H1 (cell line): ENCODE measurements at regions not wholly inside any gene's neighbourhood (a gene's known extent, or its start where the extent isn't known, plus 50 kb on each side); places are given as distances from the start of the nearest gene placed in this dataset.
"Not testable (repeated sequence)": the region's sequence is repeated elsewhere in the genome, so short reads cannot be mapped to it uniquely, and the experiment has no call there.

Source experiments
- CTCF ChIA-PET: fragments of 300-600 bp; sonication (Branson Sonifier 250); formaldehyde crosslinking; loops from one replicate; lab custom pipeline; 2021; ENCODE audit not compliant: partially characterized antibody; lab: Charles Lee
- POLR2A ChIA-PET: fragments of 300-600 bp; sonication (Branson Sonifier 250); formaldehyde crosslinking; loops from one replicate; lab custom pipeline; 2021; ENCODE audit warnings: inconsistent platforms; ENCODE audit not compliant: partially characterized antibody; lab: Charles Lee
- DNase-seq, 2 experiments: peaks; one replicate each; pipeline versions ENCODE4 v3.0.0 to v3.0.0-alpha.2; 2010 to 2022; ENCODE audit warnings: low spot score in 2 of 2, low read depth in 1 of 2, mixed read lengths in 1 of 2
- FAIRE-seq: peaks from 2 replicates; lab custom pipeline; 2011; peaks lifted over from hg19 to GRCh38; lab: Jason Lieb, UNC
- H2AFZ ChIP-seq: 2 replicates; pipeline ENCODE4 v1.8.1; 2012; ENCODE audit warnings: low read length, inconsistent platforms
- H2AK5ac ChIP-seq: 2 replicates; pipeline ENCODE4 v1.6.1; 2013; ENCODE audit warnings: low read depth, low read length
- H2BK120ac ChIP-seq: replicated peaks from 2 replicates; pipeline ENCODE3; 2013; ENCODE audit warnings: low read depth, low read length, inconsistent platforms
- H2BK12ac ChIP-seq: 2 replicates; pipeline ENCODE4 v1.6.1; 2013; ENCODE audit warnings: low read depth, low read length
- H2BK15ac ChIP-seq: 2 replicates; pipeline ENCODE4 v1.6.1; 2013; ENCODE audit warnings: low read length
- H2BK20ac ChIP-seq: 2 replicates; pipeline ENCODE4 v1.6.1; 2013; ENCODE audit warnings: low read length
- H2BK5ac ChIP-seq: 2 replicates; pipeline ENCODE4 v1.6.1; 2013; ENCODE audit warnings: low read depth, low read length
- H3K14ac ChIP-seq: 2 replicates; pipeline ENCODE4 v1.6.1; 2013; ENCODE audit warnings: inconsistent platforms; ENCODE audit not compliant: insufficient read length
- H3K18ac ChIP-seq: 2 replicates; pipeline ENCODE4 v1.6.1; 2013; ENCODE audit warnings: low read length; ENCODE audit errors: extremely low read depth
- H3K23ac ChIP-seq: 2 replicates; pipeline ENCODE4 v1.6.1; 2013; ENCODE audit warnings: inconsistent platforms; ENCODE audit not compliant: insufficient read length
- H3K23me2 ChIP-seq: 2 replicates; pipeline ENCODE4 v1.6.1; 2013; ENCODE audit warnings: low read depth, low read length
- H3K27ac ChIP-seq: 2 replicates; pipeline ENCODE4 v1.6.1; 2011; ENCODE audit warnings: low read depth, low read length, inconsistent platforms
- H3K27me3 ChIP-seq, 4 experiments: replicated peaks in 1 of 4; 1 replicate in 1 of 4; 2 replicates in 3 of 4; pipeline versions ENCODE4 v1.6.1 to v1.8.1; 2011 to 2013; ENCODE audit warnings: low read length in 3 of 4, mild to moderate bottlenecking in 3 of 4, inconsistent platforms in 2 of 4, mixed read lengths in 2 of 4, moderate library complexity in 1 of 4; ENCODE audit not compliant: control insufficient read depth in 3 of 4, insufficient read depth in 3 of 4; ENCODE audit errors: extremely low read depth in 1 of 4
- H3K36me3 ChIP-seq, 4 experiments: 2 replicates each; pipeline versions ENCODE4 v1.6.1 to v1.8.1; 2011 to 2013; ENCODE audit warnings: mild to moderate bottlenecking in 4 of 4, low read length in 3 of 4, moderate library complexity in 2 of 4, control low read depth in 1 of 4, inconsistent platforms in 1 of 4; ENCODE audit not compliant: insufficient read depth in 4 of 4, control insufficient read depth in 2 of 4
- H3K4ac ChIP-seq: replicated peaks from 2 replicates; pipeline ENCODE3; 2013; ENCODE audit warnings: low read length, low read depth, mixed read lengths, inconsistent platforms; ENCODE audit not compliant: insufficient read length
- H3K4me1 ChIP-seq, 4 experiments: replicated peaks in 1 of 4; 1 replicate in 1 of 4; 2 replicates in 3 of 4; pipeline versions ENCODE4 v1.6.1 to v1.8.1; 2011 to 2013; ENCODE audit warnings: low read length in 3 of 4, inconsistent platforms in 2 of 4, mixed read lengths in 1 of 4; ENCODE audit not compliant: insufficient read depth in 4 of 4, control insufficient read depth in 3 of 4
- H3K4me2 ChIP-seq, 2 experiments: 2 replicates each; pipeline versions ENCODE4 v1.6.1 to v1.8.1; 2011 to 2013; ENCODE audit warnings: low read depth in 2 of 2, low read length in 2 of 2, control low read depth in 1 of 2, inconsistent platforms in 1 of 2, mild to moderate bottlenecking in 1 of 2; ENCODE audit not compliant: insufficient read depth in 1 of 2
- H3K4me3 ChIP-seq, 4 experiments: fragments of 200-600, 300-600 bp in 1 of 4; sonication (generic), shearing (Covaris generic), sonication (Bioruptor Twin) in 1 of 4; 2 replicates each; pipeline versions ENCODE4 v1.5.1 to v1.8.1; 2011 to 2016; ENCODE audit warnings: low read length in 4 of 4, low read depth in 3 of 4, control low read depth in 2 of 4, inconsistent platforms in 2 of 4, mild to moderate bottlenecking in 2 of 4, mixed read lengths in 1 of 4, moderate library complexity in 1 of 4; ENCODE audit not compliant: insufficient read depth in 2 of 4; ENCODE audit errors: extremely low read depth in 1 of 4
- H3K56ac ChIP-seq: replicated peaks from 2 replicates; pipeline ENCODE3; 2013; ENCODE audit warnings: low read depth, mild to moderate bottlenecking, mixed read lengths, low read length, inconsistent platforms; ENCODE audit not compliant: insufficient read length
- H3K79me1 ChIP-seq: 2 replicates; pipeline ENCODE4 v1.6.1; 2013; ENCODE audit warnings: low read depth, low read length, control low read depth
- H3K79me2 ChIP-seq, 2 experiments: 2 replicates each; pipeline versions ENCODE4 v1.6.1 to v1.8.1; 2012 to 2013; ENCODE audit warnings: low read length in 2 of 2, mild to moderate bottlenecking in 2 of 2, inconsistent platforms in 1 of 2; ENCODE audit not compliant: insufficient read depth in 2 of 2, control insufficient read depth in 1 of 2
- H3K9ac ChIP-seq, 4 experiments: replicated peaks in 1 of 4; 1 replicate in 1 of 4; 2 replicates in 3 of 4; pipeline versions ENCODE4 v1.6.1 to v1.8.1; 2011 to 2013; ENCODE audit warnings: low read depth in 3 of 4, low read length in 3 of 4, control low read depth in 2 of 4, mild to moderate bottlenecking in 2 of 4, moderate library complexity in 2 of 4, inconsistent platforms in 1 of 4; ENCODE audit errors: extremely low read depth in 1 of 4
- H3K9me3 ChIP-seq, 2 experiments: 2 replicates each; pipeline versions ENCODE4 v1.6.1 to v1.8.1; 2012 to 2013; ENCODE audit warnings: mild to moderate bottlenecking in 2 of 2, moderate library complexity in 2 of 2, control low read depth in 1 of 2, inconsistent platforms in 1 of 2, low read depth in 1 of 2, low read length in 1 of 2, mixed read lengths in 1 of 2; ENCODE audit not compliant: insufficient read depth in 2 of 2
- H4K20me1 ChIP-seq, 2 experiments: replicated peaks in 1 of 2; 2 replicates each; pipeline versions ENCODE3 to v1.8.1; 2011 to 2013; ENCODE audit warnings: inconsistent platforms in 2 of 2, low read length in 2 of 2, mild to moderate bottlenecking in 1 of 2; ENCODE audit not compliant: insufficient read depth in 2 of 2, control insufficient read depth in 1 of 2
- H4K5ac ChIP-seq: 2 replicates; pipeline ENCODE4 v1.6.1; 2013; ENCODE audit warnings: low read length, low read depth, mixed read lengths, inconsistent platforms; ENCODE audit not compliant: insufficient read length
- H4K8ac ChIP-seq: 2 replicates; pipeline ENCODE4 v1.8.0; 2013; ENCODE audit warnings: mild to moderate bottlenecking, moderate library complexity, low read length, inconsistent platforms; ENCODE audit not compliant: insufficient read depth; ENCODE audit errors: extremely low read depth
- H4K91ac ChIP-seq: replicated peaks from 2 replicates; pipeline ENCODE3; 2013; ENCODE audit warnings: low read length, mixed read lengths, inconsistent platforms; ENCODE audit not compliant: insufficient read length
- WGBS, 2 experiments: shearing (Covaris generic) in 1 of 2; methylation state at CpG; one replicate each; pipeline versions ENCODE4 v1.1.6 to v1.1.7; 2013 to 2015; ENCODE audit warnings: low lambda C conversion rate in 2 of 2, mixed read lengths in 2 of 2, inconsistent platforms in 1 of 2, low coverage in 1 of 2, missing lambda C conversion rate in 1 of 2; ENCODE audit not compliant: insufficient replicate concordance in 2 of 2, insufficient coverage in 1 of 2, insufficient read length in 1 of 2; ENCODE audit errors: extremely low coverage in 1 of 2, missing lambda C conversion rate in 1 of 2; 5-methylcytosine and 5-hydroxymethylcytosine counted together

GRCh38 chr1:120542365-120542764, 127.5 kb downstream of the NBPF8 start:
- H3K27me3 ChIP-seq, H4K91ac ChIP-seq, H4K8ac ChIP-seq, H2BK12ac ChIP-seq, H2AFZ ChIP-seq, H3K27ac ChIP-seq, POLR2A ChIA-PET, H2BK5ac ChIP-seq, H2BK20ac ChIP-seq, H2AK5ac ChIP-seq, H3K4me1 ChIP-seq, H3K79me2 ChIP-seq, DNase-seq, H3K14ac ChIP-seq, H2BK120ac ChIP-seq, H3K18ac ChIP-seq, H3K4me2 ChIP-seq, H4K5ac ChIP-seq, H3K9me3 ChIP-seq, H3K36me3 ChIP-seq, H3K56ac ChIP-seq, H3K23ac ChIP-seq, FAIRE-seq, H3K4me3 ChIP-seq, H4K20me1 ChIP-seq, H3K9ac ChIP-seq, H2BK15ac ChIP-seq, H3K4ac ChIP-seq, H3K79me1 ChIP-seq, CTCF ChIA-PET, H3K23me2 ChIP-seq: not testable (repeated sequence)
- no CpG with 5 or more reads among the region's 2 CpGs for WGBS, 2 experiments

GRCh38 chr1:120542940-120543339, 128.1 kb downstream of the NBPF8 start:
- H4K5ac ChIP-seq, H2BK15ac ChIP-seq, H3K9ac ChIP-seq, H3K23me2 ChIP-seq, H4K20me1 ChIP-seq, H2BK20ac ChIP-seq, H3K4me1 ChIP-seq, H2AFZ ChIP-seq, H3K56ac ChIP-seq, DNase-seq, FAIRE-seq, H4K91ac ChIP-seq, POLR2A ChIA-PET, H3K27ac ChIP-seq, H3K14ac ChIP-seq, H2BK5ac ChIP-seq, H3K79me2 ChIP-seq, H3K4ac ChIP-seq, H2BK120ac ChIP-seq, H3K79me1 ChIP-seq, H3K9me3 ChIP-seq, H2AK5ac ChIP-seq, H3K4me3 ChIP-seq, H4K8ac ChIP-seq, H3K27me3 ChIP-seq, H3K23ac ChIP-seq, H3K18ac ChIP-seq, H3K4me2 ChIP-seq, CTCF ChIA-PET, H3K36me3 ChIP-seq, H2BK12ac ChIP-seq: not testable (repeated sequence)
- WGBS, 2 experiments, result no CpG with 5 or more reads among the region's 2 CpGs
